Stimulated activated CD4-positive, alpha-beta T cell treated with anti-CD3 and anti-CD28 coated beads, Interleukin-12 subunit alpha, Interleukin-12 subunit beta, amount 100 ng/mL, for 4 hours (primary cell): ENCODE measurements at regions not wholly inside any gene's neighbourhood (a gene's known extent, or its start where the extent isn't known, plus 50 kb on each side); places are given as distances from the start of the nearest gene placed in this dataset.
A peak's percentile ranks its signal among the peaks of the same experiment; 100 is the strongest.
"Not testable (repeated sequence)": the region's sequence is repeated elsewhere in the genome, so short reads cannot be mapped to it uniquely, and the experiment has no call there.

Experiments
- DNase-seq: peaks from one replicate; pipeline ENCODE4 v3.0.0-alpha.2; 2020

DNA sequence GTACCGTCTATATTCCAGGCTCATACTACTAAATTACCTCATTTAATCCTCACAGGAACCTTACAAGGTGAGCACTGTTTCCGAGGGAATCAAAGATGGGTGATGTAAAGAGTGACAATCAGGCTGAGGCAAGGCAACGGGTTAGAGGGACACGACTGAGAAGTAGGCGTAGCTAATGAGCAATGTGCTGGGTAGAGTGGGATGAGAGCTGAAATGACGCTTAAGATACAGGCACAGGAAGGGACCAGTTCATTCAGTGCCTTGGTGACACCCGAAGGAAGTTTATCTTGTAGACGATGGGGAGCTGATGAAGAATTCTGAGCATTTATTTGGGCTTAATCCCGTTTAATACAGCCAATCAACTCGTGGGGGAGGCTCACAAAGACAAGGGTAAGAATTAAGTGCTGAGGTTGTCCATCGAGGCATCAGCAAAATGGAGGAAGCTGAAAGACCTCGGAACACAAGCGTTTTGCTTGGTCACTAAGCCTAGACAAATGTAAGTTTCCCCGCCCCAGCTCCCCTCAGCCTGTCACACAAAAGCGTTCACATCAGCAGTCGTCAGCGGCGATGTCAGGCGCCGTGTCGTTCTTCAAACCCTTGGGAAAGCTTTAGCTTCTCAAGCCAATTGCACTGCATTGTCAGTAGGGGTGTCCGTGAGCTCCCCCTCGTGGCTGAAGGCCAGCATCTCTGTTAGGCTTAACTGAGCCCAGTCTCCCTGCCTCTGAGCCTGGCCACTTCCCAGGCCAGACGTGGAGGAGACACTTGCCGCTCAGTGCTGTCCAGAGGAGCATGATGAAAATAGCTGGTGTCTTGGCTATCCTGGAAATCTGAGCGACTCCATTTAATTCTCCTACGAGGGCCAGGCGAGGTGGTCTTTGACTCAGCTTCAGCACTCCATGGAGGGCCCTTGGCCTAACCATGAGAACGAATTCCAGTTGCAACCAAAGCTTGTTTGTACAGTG lies 288.5 kb upstream of the G2E3 start:
- DNase-seq, result peak; percentile 58

DNA sequence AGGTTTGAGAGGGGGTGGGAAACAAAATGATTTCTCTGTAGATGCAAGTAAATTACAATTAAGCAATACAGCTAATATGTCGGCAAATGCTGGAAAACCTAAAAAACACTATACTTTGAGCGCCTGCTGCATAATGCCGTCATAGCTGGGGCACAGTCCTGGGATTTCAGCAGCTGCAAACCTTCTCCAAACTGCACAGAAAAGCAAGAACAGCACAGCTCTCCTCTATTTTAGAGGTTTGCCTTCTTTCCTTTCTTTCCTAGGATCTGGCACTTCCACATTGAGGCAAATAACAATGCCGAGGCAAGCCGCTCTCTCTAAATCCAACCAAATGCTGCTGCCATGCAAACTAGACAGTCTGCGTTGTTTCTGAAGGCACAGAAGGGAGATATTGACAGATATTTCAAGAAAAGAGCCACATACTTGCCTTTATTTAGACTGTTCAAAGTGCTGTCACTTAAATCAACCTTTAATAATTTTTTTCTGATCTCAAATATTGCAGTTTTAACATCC lies 287.1 kb upstream of the G2E3 start:
- no peak for DNase-seq

DNA sequence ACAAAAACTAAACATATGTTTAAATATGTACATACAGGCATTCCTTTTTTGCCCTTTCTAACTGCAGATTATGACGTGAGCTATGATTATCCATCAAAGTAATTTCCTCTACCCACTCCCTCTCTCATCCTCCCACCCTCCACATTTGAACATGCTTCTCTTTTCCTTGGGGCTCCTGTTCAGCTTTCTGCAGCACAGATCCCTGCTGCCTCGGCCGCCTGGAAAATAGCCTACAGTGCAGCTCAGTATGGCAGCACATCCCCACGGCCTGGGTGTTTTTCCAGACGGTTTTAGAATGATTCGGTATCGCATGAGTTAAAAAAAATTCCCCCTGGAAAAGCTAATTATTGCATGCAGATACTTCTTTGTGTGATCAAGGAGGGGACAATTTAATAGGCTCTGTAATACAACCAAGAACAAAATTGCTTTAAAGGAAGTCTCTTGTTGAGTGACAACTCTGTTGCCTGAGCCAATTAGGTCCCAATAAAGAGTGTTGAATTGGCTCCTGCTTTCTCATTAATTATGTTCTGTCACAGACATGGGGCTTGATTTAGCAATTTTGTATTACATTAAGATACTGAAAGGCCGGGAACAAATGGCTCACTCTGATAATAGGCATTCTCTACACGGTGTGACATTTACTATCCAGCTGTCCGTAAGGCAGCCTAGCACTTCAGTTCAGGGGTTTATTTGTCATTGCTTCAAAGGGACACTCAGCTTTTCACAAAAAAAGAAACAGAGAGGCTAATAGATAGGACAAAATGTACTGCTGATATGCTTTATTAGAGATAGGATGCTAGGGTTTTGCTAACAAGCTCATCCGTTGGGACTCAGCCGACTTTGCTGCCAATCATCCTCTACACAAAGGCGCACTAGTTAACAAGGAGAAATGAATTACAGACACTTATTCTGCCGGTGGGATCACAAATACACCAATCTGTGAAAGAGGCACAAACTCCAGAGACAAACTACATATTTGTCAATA lies 285.8 kb upstream of the G2E3 start:
- DNase-seq, result no peak

DNA sequence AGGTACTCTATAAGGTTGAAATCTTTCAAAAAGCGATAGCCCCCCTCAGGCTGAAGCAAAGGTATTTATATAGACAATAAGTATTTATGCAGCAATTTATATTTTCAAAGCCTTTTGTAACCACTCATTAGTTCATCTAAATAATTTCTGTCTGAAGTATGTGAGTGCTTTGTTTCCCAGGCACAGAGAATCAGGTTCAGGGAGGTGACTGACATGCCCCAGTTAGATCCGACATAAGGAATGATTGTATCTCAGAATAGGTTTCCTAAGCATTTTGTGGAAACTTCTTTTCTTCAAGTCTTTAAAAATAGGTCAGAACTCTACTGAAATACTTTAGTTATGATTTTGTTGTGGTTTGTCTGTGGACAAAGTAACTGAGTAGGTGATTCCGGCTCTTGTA lies 283.4 kb upstream of the G2E3 start:
- DNase-seq, result no peak

DNA sequence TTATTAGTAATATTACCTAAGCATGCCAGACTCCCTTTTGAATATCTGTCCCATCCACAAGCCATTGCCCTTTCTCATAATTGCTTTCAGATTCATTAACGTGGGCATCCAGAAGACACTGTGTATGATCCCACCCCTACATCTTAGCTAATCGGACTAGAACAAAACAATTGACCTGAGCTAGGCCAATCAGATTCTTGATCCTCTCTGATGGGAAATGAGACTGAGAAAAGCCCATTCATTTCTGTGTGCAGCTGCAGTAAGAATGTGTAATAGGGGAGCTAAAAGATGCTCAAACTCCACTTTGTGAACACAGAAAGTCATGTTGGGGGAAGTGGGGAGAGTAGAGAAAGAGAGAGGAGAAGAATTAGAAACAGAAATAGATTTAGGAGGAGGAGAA lies 281.7 kb upstream of the G2E3 start:
- no peak for DNase-seq

DNA sequence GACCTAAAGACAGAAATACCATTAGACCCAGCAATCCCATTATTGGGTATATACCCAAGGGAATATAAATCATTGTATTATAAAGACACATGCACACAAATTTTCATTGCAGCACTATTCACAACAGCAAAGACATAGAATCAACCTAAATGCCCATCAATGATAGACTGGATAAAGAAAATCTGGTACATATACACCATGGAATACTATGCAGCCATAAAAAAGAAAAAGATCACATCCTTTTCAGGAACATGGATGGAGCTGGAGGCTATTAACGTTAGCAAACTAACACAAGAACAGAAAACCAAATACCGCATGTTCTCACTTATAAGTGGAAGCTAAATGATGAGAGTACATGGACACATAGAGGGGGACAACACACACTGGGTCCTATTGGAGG lies 280.1 kb upstream of the G2E3 start:
- DNase-seq, result not testable (repeated sequence)

DNA sequence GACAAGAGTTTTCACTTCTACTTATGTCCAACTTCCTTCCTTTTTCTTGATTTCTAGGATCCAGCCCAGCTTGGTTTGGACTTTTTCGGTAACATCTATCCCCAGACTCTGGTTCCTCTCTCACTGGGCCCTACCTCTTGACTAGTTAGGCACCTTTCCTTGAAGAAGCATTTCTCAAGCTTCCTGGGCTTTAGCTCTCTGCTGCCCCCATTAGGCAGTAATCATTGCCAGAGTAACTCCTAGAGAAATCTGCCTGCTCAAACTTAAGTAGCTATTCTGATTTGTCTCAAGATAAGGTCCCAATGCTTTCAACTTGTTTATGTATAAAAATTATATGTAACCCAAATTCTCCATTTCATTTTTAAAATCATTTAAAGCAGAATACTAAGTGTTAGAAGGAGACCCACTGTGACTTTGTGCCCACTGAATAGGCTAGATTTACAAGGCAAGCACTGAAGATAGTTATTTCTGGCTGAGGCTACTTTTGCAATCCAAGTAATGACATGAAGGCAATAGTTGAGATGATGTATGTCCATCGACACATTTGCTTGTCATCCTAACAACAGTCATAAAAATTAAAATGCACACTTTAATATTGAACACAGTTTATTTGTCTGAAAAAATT lies 275.0 kb upstream of the G2E3 start:
- no peak for DNase-seq

DNA sequence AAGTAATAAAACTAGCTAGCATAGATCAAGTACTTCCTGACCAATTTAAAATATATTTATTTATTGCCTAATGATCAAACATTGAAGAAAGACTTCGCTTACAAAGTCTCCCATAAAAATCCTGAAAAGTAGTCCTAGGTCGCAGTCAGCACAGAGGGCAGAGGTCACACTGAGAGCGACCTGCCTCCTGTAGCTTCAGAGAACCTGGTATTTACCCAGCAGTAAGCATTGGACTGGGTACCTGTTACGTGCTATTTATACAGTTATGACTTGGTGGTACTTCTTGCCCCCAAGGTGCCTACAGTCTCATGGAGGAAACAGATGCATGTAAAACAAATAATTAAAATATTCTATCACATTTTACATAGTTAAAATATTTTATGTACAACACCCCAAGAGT lies 274.1 kb upstream of the G2E3 start:
- no peak for DNase-seq

DNA sequence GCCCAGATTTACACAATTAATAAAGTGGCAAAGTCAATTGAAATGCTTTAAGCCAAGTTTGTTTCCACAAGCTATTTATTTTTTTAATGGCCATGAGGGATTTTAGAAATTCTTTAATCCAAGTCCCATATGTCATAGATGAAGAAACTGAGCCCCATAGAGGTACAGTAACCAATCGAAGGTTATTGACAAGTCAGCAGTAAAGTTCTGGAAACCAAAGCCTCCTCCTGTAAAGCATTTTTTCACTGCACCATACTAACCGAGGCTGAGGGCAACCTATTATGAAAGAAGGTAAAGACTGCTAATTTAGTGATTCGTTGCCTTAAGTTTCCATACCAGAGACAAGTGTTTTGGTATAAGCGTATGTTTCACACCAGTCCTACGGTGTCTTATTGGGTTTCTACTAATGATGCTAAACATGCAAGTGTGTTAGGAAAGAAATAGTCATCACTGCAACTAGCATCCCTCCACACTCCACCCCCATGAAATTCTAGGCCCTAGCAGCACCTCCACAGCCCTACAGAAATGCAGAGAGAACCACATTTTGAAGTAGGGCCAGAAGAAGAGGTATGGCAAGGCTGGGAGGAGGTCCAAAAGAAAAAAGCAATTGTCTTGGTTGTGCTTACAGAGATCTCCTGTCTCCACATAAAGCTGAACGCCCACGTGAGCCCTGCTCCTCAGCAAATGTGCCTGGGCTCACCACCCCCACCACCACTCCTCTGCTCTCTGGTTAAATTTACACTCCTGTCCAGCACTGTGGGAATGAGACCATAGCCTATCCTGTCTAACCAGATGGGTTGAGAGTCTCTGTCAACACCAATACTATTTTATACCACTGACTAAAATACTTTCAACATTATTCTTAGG lies 271.1 kb upstream of the G2E3 start:
- DNase-seq, result no peak

DNA sequence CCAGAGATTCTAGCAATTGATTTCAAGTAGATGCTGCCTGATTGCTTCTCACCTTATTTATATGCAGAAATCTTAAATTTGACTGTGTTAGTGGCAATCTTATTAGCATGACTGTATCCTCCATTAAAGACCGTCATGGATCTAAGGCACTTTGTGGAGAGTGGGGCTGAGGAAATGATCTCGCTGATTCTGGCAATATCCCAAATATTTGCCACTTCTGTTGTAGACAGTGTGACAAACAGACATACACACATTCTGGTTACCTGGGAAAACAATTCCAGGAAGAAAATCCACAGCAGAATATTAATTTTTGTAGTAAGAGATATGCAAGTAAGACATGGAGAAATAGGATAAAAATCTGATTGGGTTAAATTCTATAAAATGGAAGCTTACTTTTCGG lies 269.0 kb upstream of the G2E3 start:
- no peak for DNase-seq

DNA sequence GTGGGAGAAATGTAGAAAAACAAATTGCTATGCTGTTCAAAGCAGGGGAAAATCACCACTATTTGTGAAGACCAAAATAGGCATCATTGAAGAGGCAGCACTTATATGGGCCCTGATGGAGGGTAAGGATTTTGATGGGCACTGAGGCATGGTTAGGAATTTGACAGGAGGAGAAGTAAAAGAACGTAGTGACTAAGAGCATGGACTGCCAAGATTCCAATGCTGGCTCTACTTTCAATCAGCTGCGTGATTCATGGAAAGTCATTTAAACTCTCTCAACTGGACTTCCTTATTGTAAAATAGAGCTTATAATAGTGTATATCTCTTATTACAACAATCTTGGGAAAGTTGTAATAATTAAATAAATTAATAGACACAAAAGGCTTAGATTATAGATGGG lies 267.7 kb upstream of the G2E3 start:
- DNase-seq, result no peak

DNA sequence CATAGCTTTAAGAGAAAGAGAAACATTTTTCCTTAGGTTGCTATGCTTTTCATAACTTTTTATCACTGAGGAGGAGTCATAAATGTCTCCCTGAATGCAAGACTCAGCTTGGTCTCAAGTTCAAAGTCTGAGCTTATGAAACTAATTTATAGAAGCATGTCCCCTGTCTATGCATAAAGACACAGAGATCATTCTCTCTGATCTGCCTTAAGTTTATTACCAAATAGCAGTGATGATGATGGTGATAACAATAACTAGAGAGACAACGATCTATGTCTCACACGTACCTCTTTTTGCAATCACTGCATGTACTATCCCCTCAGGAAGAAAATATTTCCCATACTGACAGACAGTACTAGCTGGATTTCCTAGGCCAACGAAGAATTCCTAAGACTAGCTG lies 266.4 kb upstream of the G2E3 start:
- no peak for DNase-seq

DNA sequence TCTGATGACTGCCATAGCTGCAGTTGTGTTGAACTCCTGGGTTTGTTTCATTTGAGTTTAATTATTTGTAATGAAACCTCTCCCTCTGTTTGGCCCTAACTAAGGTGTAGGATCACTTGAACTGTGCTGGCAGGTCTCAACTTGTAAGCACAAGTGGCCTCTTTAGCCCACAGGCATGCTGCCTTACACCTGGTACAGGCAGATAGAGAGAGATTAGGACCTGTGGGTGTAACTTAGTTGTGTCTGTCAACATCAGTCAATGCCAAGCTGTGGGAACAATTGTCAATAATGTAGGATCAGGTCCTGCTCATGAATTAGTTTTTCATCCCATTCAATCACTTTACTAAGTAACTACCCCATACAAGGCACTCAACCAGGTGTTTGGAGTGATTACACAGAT lies 263.0 kb upstream of the G2E3 start:
- no peak for DNase-seq

DNA sequence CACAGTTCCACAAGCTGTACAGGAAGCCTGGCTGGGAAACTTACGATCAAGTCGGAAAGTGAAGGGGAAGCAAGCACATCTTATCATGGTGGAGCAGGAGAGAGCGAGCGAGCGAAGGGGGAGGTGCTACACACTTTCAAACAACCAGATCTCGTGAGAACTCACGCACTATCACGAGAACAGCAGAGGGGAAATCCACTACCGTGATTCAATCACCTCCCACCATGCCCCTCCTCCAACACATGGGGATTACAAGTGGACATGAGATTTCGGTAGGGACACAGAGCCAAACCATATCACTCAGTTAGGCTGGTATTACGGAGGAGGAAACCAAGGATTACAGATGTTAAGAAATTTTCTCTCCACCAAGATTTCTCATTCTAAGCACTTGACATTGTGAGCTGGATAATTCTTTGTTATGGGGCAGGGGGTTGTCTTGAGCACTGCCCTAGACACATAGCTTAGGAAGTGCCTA lies 262.0 kb upstream of the G2E3 start:
- no peak for DNase-seq

DNA sequence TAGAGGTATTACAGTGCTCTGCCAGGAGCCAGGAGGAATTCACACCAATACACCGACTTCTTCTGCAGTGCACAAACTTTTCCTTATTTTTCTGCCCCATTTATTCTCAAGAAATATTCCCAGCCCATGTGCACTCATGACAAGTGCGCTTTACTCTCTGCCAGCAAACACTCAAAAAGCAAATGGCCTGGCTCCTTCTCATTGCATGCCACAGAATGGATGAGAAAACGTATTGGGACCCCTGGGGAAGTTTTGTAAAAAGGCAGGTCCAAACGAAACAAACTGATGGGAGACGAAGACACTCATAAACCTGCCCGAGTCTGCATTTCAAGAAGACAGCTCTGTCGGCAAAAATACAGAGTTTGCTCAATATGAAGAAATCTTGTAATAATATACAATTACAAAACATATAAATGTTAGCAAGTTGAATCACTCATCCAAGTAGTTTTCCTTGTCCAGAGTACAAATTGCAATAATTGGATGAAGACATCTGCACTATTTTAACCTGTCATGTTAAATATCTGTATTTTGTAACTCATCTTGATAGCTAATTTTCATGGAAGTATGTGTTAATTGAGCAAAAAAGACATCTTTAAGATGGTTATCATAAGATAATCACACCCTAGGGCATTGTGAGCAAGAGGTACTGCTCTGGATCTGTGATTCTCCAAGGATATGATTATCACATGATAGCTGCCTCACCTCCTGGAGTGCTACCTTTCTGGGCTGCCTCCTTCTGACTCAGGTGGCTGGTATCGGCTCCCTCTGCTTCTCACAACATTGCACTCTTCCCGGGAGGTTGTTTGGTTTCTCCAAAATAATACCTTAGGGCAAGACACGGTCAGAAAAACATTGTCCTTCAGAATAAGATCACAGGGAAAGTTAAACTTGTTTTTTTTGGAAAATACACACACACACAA lies 260.8 kb upstream of the G2E3 start:
- DNase-seq, result no peak

DNA sequence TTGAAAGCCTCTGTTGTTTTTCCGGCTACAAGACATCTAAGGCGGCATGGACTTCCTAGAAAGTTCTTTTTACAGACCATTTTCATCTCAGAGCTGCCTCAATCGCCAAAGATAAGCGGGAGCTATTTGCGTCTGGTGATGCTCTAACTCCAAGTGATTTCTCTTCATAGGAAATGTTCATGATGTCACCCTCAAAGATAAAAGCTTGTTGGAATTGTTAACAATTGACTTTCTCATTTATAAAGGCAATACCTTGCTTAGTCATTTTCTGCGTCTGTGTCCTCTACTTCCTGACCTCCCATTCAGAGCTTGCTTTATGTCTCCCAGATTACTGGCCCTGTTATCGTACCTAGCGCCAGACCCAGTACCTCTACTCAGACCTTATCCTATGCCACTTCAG lies 259.0 kb upstream of the G2E3 start:
- DNase-seq, result no peak

DNA sequence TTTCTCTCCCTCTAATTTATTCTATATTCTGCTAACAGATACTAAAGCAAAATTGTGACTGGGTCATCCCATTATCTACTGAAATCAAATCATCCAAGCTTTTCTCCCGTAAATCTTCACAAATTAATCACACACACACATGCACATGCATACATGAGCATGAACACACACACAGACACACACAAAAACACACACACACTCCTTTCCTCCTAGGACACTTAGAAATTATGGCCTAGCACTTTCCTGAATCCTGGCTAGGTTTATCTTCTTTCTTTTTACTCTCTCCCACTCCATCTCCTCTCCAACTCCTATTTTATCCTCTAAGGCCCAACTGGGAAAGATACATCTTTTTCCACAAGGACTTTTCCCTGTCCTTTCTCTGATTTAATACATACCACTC lies 255.6 kb upstream of the G2E3 start:
- no peak for DNase-seq

DNA sequence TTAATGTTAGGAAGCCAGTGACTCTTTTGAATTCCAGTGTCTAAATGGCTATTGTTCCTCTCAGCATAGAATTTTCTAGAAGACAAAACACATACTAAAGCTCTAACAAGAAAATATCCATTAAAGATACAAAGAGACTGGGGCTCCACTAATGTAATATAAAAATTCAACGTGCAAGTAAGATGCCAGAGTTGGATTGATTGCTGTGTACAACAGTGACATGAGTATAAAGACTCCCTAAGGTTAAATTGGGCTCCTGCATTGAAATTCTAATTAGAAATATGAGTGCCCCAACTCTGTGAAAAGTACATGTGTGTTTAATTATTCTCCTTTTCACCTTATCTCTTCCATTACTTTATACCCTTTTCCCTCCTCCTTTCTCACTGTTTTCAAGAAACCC lies 253.6 kb upstream of the G2E3 start:
- no peak for DNase-seq

DNA sequence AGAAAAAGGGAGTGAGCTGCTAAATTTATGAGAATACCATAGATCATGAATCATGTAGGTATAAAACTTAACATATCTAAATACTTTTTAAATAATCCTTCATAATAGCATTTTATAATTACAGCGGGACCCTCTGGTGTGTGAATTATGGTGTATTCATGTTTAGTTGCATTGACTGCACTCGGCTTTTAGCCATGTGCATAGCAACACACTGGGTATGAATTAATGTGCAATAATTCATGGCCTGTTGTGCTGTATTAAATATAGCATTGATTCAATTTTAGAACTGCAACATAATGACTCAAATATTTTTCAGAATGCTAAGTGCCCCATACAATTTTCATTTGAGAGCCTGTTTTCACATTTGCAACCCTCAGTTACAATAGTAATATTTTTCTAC lies 249.6 kb upstream of the G2E3 start:
- no peak for DNase-seq

DNA sequence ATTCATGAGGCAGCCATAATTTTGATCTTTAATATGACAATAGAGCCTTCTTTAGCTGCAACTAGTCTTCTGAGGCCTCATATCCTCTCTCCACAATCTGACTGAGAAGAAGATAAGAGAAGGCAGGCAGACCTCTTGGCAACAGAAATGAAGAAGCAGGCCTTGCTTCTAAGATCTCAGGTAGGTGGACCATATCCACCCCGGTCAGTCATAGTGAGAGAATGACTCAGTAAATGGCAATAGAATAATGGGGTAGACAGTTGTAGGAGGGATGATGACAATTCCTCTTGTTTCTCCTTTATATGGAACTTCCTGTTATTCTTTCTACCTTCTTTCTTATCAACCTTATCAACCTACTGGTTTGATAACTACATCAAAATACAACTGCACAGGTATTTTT lies 246.7 kb upstream of the G2E3 start:
- no peak for DNase-seq

DNA sequence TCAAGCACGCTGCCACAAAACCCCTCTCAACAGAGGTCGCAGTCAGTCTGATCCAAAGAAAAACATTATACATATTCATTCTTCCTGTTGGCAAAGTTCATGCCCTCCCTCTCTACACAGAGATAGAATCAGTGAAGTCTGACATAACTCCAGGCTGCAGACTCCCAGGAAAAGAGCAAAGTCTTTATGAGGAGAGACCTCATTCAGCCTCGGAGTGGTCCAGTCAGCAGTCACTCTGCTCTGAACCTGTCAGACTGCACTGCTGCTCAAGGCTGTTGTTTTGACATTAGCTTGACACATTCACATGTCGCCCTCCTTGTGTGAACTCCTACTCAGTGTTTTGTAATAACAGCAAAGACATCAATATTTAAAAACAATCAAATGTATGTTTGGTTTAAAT lies 241.2 kb upstream of the G2E3 start:
- no peak for DNase-seq
